GM12872 (cell line): ENCODE measurements at regions not wholly inside any gene's neighbourhood (a gene's known extent, or its start where the extent isn't known, plus 50 kb on each side); places are given as distances from the start of the nearest gene placed in this dataset.

Experiments used
- TF ChIP-seq, protein P1 (sequence below): IDR thresholded peaks from 3 replicates; pipeline ENCODE4 v1.5.1; 2011; ENCODE audit warnings: low read depth, mild to moderate bottlenecking, low read length, moderate library complexity; ENCODE audit not compliant: insufficient read depth

DNA sequence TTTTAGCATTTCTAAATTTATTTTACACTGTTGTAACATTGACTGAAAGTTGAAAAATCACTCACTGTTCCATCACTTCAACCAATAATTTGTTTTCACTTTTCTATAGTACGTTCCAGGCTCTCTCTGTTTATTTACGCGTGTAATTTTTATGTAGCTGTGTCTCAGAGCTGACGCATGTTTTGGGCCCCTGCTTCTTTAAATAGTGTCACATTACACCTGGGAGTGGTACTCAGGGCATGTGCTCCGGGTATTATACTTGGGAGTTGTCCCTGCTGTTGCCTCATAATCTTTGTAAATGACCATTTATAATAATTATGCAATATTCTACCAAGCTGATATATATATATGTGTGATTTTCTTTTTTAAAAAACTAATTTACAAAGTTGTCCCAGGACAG, 132.8 kb upstream of the CPM start:
- TF ChIP-seq, protein P1, sequence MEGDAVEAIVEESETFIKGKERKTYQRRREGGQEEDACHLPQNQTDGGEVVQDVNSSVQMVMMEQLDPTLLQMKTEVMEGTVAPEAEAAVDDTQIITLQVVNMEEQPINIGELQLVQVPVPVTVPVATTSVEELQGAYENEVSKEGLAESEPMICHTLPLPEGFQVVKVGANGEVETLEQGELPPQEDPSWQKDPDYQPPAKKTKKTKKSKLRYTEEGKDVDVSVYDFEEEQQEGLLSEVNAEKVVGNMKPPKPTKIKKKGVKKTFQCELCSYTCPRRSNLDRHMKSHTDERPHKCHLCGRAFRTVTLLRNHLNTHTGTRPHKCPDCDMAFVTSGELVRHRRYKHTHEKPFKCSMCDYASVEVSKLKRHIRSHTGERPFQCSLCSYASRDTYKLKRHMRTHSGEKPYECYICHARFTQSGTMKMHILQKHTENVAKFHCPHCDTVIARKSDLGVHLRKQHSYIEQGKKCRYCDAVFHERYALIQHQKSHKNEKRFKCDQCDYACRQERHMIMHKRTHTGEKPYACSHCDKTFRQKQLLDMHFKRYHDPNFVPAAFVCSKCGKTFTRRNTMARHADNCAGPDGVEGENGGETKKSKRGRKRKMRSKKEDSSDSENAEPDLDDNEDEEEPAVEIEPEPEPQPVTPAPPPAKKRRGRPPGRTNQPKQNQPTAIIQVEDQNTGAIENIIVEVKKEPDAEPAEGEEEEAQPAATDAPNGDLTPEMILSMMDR, result no peak

- TF ChIP-seq, protein P1, result no peak
Measured at GRCh38 chr12:69066492-69067373, 133.8 kb upstream of the CPM start.

DNA sequence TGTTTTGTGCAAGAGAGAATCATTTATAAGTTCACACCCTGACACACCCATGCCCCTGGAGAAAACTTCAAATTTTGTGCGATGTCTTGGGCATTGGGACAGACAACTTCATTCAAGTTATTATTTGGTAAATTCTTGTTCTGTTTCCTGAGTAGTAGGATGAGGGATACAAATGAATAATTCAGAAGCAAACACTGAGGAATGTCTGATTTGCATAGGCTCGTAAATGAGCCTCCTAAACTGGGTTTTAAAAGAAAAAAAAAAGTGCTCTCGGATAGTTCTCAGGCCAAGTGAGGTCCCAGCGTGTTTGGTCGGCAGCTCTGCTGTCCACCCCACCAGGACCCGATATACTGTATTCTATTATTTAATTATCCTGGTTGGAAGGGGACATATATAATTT, 134.7 kb upstream of the CPM start:
- TF ChIP-seq, protein P1, result no peak

DNA sequence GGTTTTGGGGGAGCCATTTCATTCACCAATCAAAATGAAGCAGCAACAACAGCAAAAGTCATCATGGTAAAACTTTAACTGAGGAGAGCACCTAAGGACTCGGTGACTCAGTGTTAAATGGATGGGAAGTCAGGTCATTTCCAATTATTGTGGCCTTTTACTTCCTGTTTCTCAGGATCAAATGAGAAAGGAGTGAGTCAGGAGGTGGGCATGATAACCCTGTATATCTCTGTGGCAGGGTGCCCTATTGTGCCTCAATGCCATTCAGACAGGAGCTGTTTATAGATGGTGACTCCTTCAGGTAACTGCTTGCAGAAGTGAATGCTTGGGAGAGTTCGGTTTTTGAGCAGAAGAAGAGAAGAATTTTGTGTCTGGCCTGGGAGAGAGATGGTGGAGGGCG, 135.5 kb upstream of the CPM start:
- TF ChIP-seq, protein P1, result no peak

GRCh38 chr12:69069479-69069878, 136.5 kb upstream of the CPM start:
- TF ChIP-seq, protein P1, result no peak

- TF ChIP-seq, protein P1, result peak; percentile 92
Measured at GRCh38 chr12:69070319-69071090, 137.5 kb upstream of the CPM start.

- TF ChIP-seq, protein P1, result no peak
Measured at GRCh38 chr12:69071091-69071370, 138.1 kb upstream of the CPM start.
